Testis (tissue), 2 donors: ENCODE measurements at regions not wholly inside any gene's neighbourhood (a gene's known extent, or its start where the extent isn't known, plus 50 kb on each side); places are given as distances from the start of the nearest gene placed in this dataset.

Experiments
- DNase-seq: peaks from one replicate; pipeline ENCODE4 v3.0.0-alpha.2; 2019
- H3K27ac ChIP-seq, 2 donors: fragments of 200-600 bp; sonication (generic); one replicate each; pipeline ENCODE4 v1.5.1; 2019
- H3K27me3 ChIP-seq: fragments of 200-600 bp; sonication (generic); one replicate; pipeline ENCODE4 v1.5.1; 2019
- H3K36me3 ChIP-seq: fragments of 200-600 bp; sonication (generic); one replicate; pipeline ENCODE4 v1.5.1; 2017; ENCODE audit warnings: low read depth; ENCODE audit errors: missing control alignments
- H3K4me1 ChIP-seq: fragments of 200-600 bp; sonication (generic); one replicate; pipeline ENCODE4 v1.5.1; 2019
- H3K4me3 ChIP-seq, 2 donors: fragments of 200-600 bp; sonication (generic); one replicate each; pipeline ENCODE4 v1.5.1; 2017 to 2019
- H3K9me3 ChIP-seq: fragments of 200-600 bp; sonication (generic); one replicate; pipeline ENCODE4 v1.5.1; 2017
- CTCF ChIP-seq, 3 experiments: fragments of 450-650 bp in 2 of 3; fragments of 200-600 bp in 1 of 3; sonication (generic) in 1 of 3; IDR thresholded peaks; one replicate each; pipeline ENCODE4 v1.5.1; 2016 to 2019; ENCODE audit warnings: antibody characterized with exemption in 3 of 3, mild to moderate bottlenecking in 2 of 3, moderate library complexity in 1 of 3
- POLR2A ChIP-seq: fragments of 450-650 bp; IDR thresholded peaks from one replicate; pipeline ENCODE4 v1.6.1; 2017; ENCODE audit warnings: antibody characterized with exemption, mild to moderate bottlenecking, moderate library complexity
- WGBS, 2 donors: methylation state at CpG; one replicate each; pipeline ENCODE4 v1.1.5; 2018; 5-methylcytosine and 5-hydroxymethylcytosine counted together
- intact Hi-C: fragments of 100-400 bp; cut with DNase I; formaldehyde crosslinking; loops from one replicate; pipeline ENCODE4 v1.15.1; 2023; ENCODE audit warnings: low total_unique reads

GRCh38 chr1:218659911-218660677 is 315.0 kb downstream of the TGFB2 start:
- no peak for TF ChIP-seq CTCF (IDR thresholded peaks at IDR 0.05)
- TF ChIP-seq POLR2A, result no peak
- Histone ChIP-seq H3K9me3 (no peaks in the 10 kb centered on the region), H3K27ac (no peak overlapping the region), H3K4me1 (no peaks in the 10 kb centered on the region), H3K27me3 (no peaks in the 10 kb centered on the region), H3K36me3 (no peaks in the 10 kb centered on the region), H3K4me3 (no peak overlapping the region)
- intact Hi-C loops, result no loop called here
- 53 to 59% methylated on average over 2 of the region's 2 CpGs for WGBS, 2 donors
- DNase-seq, result no peak

- Histone ChIP-seq H3K27ac (no peak overlapping the region), H3K9me3 (no peaks in the 10 kb centered on the region), H3K4me1 (no peaks in the 10 kb centered on the region), H3K36me3 (no peaks in the 10 kb centered on the region), H3K4me3 (no peak overlapping the region), H3K27me3 (no peaks in the 10 kb centered on the region)
- no peak for TF ChIP-seq POLR2A
- no peak for TF ChIP-seq CTCF (IDR thresholded peaks at IDR 0.05)
- no peak for DNase-seq
- intact Hi-C loops, result no loop called here
- WGBS, 2 donors, result 91 to 94% methylated on average over 1 of the region's 1 CpG
These were observed 315.5 kb downstream of the TGFB2 start for GRCh38 chr1:218660678-218661053.

GRCh38 chr1:218661411-218661810 is 316.3 kb downstream of the TGFB2 start:
- H3K36me3 ChIP-seq, result no peaks in the 10 kb centered on the region

GRCh38 chr1:218664385-218665170 is 319.4 kb downstream of the TGFB2 start:
- no peak for TF ChIP-seq POLR2A
- no peak for TF ChIP-seq CTCF (IDR thresholded peaks at IDR 0.05)
- no peak overlapping the region for H3K27ac ChIP-seq
- no peaks in the 10 kb centered on the region for H3K27me3 ChIP-seq
- no peaks in the 10 kb centered on the region for H3K4me1 ChIP-seq
- no peaks in the 10 kb centered on the region for H3K9me3 ChIP-seq
- H3K4me3 ChIP-seq, result no peak overlapping the region
- H3K36me3 ChIP-seq, result no peaks in the 10 kb centered on the region
- intact Hi-C loops, result no loop called here
- no peak for DNase-seq
- 81% methylated on average over 3 of the region's 3 CpGs for WGBS, 2 donors

More at GRCh38 chr1:218661411-218661810, 316.3 kb downstream of the TGFB2 start:
- intact Hi-C loops, result no loop called here
- 85 to 91% methylated on average over 3 of the region's 3 CpGs for WGBS, 2 donors
- Histone ChIP-seq H3K9me3 (no peaks in the 10 kb centered on the region), H3K4me3 (no peak overlapping the region), H3K27me3 (no peaks in the 10 kb centered on the region), H3K4me1 (no peaks in the 10 kb centered on the region), H3K27ac (no peak overlapping the region)
- no peak for DNase-seq
- no peak for TF ChIP-seq POLR2A
- TF ChIP-seq CTCF (IDR thresholded peaks at IDR 0.05), result no peak
